ENCODE measurements at regions not wholly inside any gene's neighbourhood (a gene's known extent, or its start where the extent isn't known, plus 50 kb on each side); places are given as distances from the start of the nearest gene placed in this dataset.

- TF ChIP-seq EZH2phosphoT487 (IDR thresholded peaks at IDR 0.05; ENCODE audit: low read depth) (no peak), CTCF (IDR thresholded peaks at IDR 0.05; ENCODE audit: low read depth, low read length) (no peak)
- Histone ChIP-seq H3K36me3 (replicated peaks; ENCODE audit: low read depth, low read length) (no peaks in the 10 kb centered on the region), H3K4me2 (ENCODE audit: low read length) (no peak overlapping the region), H3K27ac (ENCODE audit: low read length) (no peak overlapping the region), H3K27me3 (ENCODE audit: low read depth, low read length) (no peaks in the 10 kb centered on the region), H4K20me1 (ENCODE audit: insufficient read depth, low read length) (no peaks in the 10 kb centered on the region), H3K4me1 (ENCODE audit: low read length) (no peaks in the 10 kb centered on the region), H3K4me3 (ENCODE audit: low read length) (no peak overlapping the region), H2AFZ (ENCODE audit: low read depth, low read length) (no peak overlapping the region), H3K79me2 (ENCODE audit: low read length) (no peaks in the 10 kb centered on the region), H3K9me3 (ENCODE audit: insufficient read depth, low read length) (no peaks in the 10 kb centered on the region), H3K9ac (ENCODE audit: low read length) (no peak overlapping the region)
These were observed 99.6 kb upstream of the PDE3A start for GRCh38 chr12:20268771-20269170.

GRCh38 chr12:20269337-20270067 lies 98.8 kb upstream of the PDE3A start:
- Histone ChIP-seq H3K9me3 (ENCODE audit: insufficient read depth, low read length) (no peaks in the 10 kb centered on the region), H3K79me2 (ENCODE audit: low read length) (no peaks in the 10 kb centered on the region), H3K9ac (ENCODE audit: low read length) (no peak overlapping the region), H2AFZ (ENCODE audit: low read depth, low read length) (no peak overlapping the region), H4K20me1 (ENCODE audit: insufficient read depth, low read length) (no peaks in the 10 kb centered on the region), H3K4me1 (ENCODE audit: low read length) (no peaks in the 10 kb centered on the region), H3K36me3 (replicated peaks; ENCODE audit: low read depth, low read length) (no peaks in the 10 kb centered on the region), H3K27ac (ENCODE audit: low read length) (no peak overlapping the region), H3K4me3 (ENCODE audit: low read length) (no peak overlapping the region), H3K4me2 (ENCODE audit: low read length) (no peak overlapping the region), H3K27me3 (ENCODE audit: low read depth, low read length) (no peaks in the 10 kb centered on the region)
- no peak for TF ChIP-seq CTCF (IDR thresholded peaks at IDR 0.05; ENCODE audit: low read depth, low read length)
- TF ChIP-seq EZH2phosphoT487 (IDR thresholded peaks at IDR 0.05; ENCODE audit: low read depth) = no peak

GRCh38 chr12:20270557-20270956 lies 97.8 kb upstream of the PDE3A start:
- no peak overlapping the region for H2AFZ ChIP-seq (ENCODE audit: low read depth, low read length)
- H3K9me3 ChIP-seq (ENCODE audit: insufficient read depth, low read length) = no peaks in the 10 kb centered on the region
- no peaks in the 10 kb centered on the region for H3K4me1 ChIP-seq (ENCODE audit: low read length)
- no peaks in the 10 kb centered on the region for H3K36me3 ChIP-seq (replicated peaks; ENCODE audit: low read depth, low read length)
- no peaks in the 10 kb centered on the region for H4K20me1 ChIP-seq (ENCODE audit: insufficient read depth, low read length)
- no peak overlapping the region for H3K4me2 ChIP-seq (ENCODE audit: low read length)
- H3K27me3 ChIP-seq (ENCODE audit: low read depth, low read length) = no peaks in the 10 kb centered on the region
- no peak overlapping the region for H3K27ac ChIP-seq (ENCODE audit: low read length)
- TF ChIP-seq EZH2phosphoT487 (IDR thresholded peaks at IDR 0.05; ENCODE audit: low read depth) (no peak), CTCF (IDR thresholded peaks at IDR 0.05; ENCODE audit: low read depth, low read length) (no peak)
- no peak overlapping the region for H3K4me3 ChIP-seq (ENCODE audit: low read length)
- H3K9ac ChIP-seq (ENCODE audit: low read length) = no peak overlapping the region
- H3K79me2 ChIP-seq (ENCODE audit: low read length) = no peaks in the 10 kb centered on the region

GRCh38 chr12:20272161-20272560 lies 96.2 kb upstream of the PDE3A start:
- Histone ChIP-seq H3K27me3 (ENCODE audit: low read depth, low read length) (no peaks in the 10 kb centered on the region), H3K4me2 (ENCODE audit: low read length) (no peak overlapping the region), H2AFZ (ENCODE audit: low read depth, low read length) (no peak overlapping the region), H3K79me2 (ENCODE audit: low read length) (no peaks in the 10 kb centered on the region), H3K4me1 (ENCODE audit: low read length) (no peaks in the 10 kb centered on the region), H3K36me3 (replicated peaks; ENCODE audit: low read depth, low read length) (no peaks in the 10 kb centered on the region), H3K4me3 (ENCODE audit: low read length) (no peak overlapping the region), H4K20me1 (ENCODE audit: insufficient read depth, low read length) (no peaks in the 10 kb centered on the region), H3K9ac (ENCODE audit: low read length) (no peak overlapping the region), H3K27ac (ENCODE audit: low read length) (no peak overlapping the region), H3K9me3 (ENCODE audit: insufficient read depth, low read length) (no peaks in the 10 kb centered on the region)
- no peak for TF ChIP-seq EZH2phosphoT487 (IDR thresholded peaks at IDR 0.05; ENCODE audit: low read depth)
- no peak for TF ChIP-seq CTCF (IDR thresholded peaks at IDR 0.05; ENCODE audit: low read depth, low read length)

Data from OCI-LY3 (cell line).